ENCODE measurements at regions not wholly inside any gene's neighbourhood (a gene's known extent, or its start where the extent isn't known, plus 50 kb on each side); places are given as distances from the start of the nearest gene placed in this dataset.
A peak's percentile ranks its signal among the peaks of the same experiment; 100 is the strongest.

GRCh38 chr17:54662978-54663876 lies 237.4 kb upstream of the TOM1L1 start:
- TF ChIP-seq CTCF (optimal IDR thresholded peaks at IDR 0.05 in 1 of 3, IDR thresholded peaks at IDR 0.05 in 1 of 3, conservative IDR thresholded peaks at IDR 0.05 in 1 of 3; ENCODE audit: extremely low read depth in 1 of 3, insufficient read depth in 2 of 3, low read length in 3 of 3), result peak in 1 of 3 experiments; percentile 20
- TF ChIP-seq EZH2 (IDR thresholded peaks at IDR 0.05; ENCODE audit: low read length), result no peak
